NCI-H82 treated with DMSO at 0.1 percent for 48 hours (cell line): ENCODE measurements at regions not wholly inside any gene's neighbourhood (a gene's known extent, or its start where the extent isn't known, plus 50 kb on each side); places are given as distances from the start of the nearest gene placed in this dataset.

Experiments
- DNase-seq: peaks from one replicate; lab custom pipeline; 2025; ENCODE audit not compliant: unreplicated experiment; lab: John Stamatoyannopoulos, UW

DNA sequence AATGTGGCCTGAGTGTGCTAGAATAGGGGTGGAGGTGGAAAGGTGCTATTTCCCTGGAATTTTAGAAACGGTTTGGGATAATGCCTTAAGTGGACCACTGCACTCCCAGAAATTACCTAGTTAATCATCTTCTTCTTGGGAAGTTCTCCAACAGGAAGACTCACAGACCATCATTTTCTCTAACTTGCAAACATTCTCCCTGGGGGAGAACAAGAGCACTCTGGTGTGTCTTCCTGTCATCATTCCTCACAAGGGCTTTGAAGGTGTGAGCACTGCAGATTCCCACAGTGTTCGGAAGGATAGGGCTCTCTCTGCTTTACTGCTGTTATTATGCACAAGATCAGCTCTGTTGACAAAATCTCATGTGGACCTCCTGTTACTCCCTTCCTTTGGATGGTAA is 54.9 kb upstream of the TSPAN2 start:
- no peak for DNase-seq

DNA sequence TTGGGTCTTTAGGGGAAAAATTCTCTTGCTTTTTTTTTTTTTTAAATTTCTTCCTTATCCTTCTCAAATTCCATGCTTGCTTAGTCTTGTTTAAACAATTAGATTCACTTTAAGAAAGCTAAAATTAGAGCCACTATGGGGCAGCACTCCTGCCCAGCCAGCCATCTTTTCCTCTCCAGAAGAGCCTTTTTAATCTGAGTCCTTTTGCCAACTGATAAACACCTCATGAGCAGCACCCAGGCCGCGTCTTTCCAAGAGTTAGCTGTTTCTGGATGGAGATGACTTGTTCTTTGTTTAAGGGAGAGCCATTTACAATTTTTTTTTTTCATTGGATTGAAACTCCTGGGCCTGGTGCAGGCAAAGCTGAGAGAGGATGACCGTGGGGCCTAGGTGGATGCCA is 53.3 kb upstream of the TSPAN2 start:
- no peak for DNase-seq

DNA sequence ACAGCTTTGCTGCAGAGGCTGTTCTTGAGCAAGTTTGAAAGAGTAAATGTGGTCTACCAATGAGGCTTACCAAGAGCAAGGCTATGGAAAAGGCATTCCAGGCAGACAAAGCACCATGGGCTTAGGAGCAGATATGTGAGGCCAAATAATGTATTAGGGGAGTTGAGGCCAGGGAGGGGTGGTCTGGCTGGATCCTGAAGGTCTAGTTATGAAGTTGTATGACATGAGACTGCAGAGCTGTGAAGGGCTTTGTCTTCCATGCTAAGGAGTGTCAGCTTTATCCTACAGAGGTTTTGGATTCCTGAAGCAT is 51.8 kb upstream of the TSPAN2 start:
- no peak for DNase-seq

DNA sequence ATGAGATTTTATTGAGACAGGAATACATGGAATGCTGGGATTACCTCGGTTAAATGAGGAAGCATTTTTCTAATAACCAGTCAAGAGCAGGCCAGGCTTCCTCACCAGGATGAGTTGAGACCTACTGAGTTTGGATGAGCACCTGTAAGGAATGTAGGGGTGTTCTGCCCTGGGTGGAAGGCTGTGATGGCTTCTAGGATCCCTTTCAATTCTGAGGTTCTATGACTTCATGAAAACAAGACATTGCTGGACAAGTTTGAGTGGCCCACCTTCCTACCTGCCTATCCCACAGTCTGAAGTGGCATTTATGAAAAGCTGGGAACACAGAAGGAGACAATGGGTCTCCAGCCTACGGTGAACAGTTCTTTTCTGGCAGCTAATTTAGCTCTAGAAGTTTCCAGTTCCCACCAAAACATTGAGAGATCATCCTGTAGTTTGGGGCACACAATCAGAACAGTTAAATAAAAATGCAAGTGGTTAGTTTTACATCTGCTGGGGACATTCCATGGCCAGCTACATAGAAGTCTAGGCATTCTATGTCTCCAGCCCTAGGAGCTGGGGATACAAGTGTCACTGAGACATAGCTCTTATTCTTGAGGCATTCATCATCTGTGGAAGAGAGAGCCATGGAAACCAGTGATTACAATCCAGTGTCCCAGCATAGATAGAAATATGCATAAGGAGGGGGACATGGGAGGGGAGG is 51.3 kb upstream of the TSPAN2 start:
- DNase-seq: no peak

DNA sequence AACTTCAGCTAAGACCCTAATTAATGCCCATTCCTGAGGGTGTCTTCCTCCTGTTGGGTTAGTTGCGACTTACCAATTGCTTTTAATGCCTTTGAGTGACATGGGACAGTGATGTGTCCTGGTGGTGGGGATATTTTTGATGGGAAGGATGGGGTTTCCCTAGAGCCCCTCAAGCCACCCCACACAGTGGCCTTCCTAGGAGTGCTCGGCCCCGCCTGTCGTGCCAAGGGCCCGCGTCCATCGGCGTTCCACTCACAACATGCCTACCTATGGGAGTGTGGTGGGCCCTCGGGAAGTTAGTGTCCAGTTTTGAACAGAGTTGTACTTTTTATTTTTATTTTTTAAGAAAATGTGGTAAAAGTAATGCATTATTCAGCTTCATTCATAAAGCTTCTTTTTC is 50.1 kb upstream of the TSPAN2 start:
- DNase-seq: no peak
